ENCODE measurements at regions not wholly inside any gene's neighbourhood (a gene's known extent, or its start where the extent isn't known, plus 50 kb on each side); places are given as distances from the start of the nearest gene placed in this dataset.

DNA sequence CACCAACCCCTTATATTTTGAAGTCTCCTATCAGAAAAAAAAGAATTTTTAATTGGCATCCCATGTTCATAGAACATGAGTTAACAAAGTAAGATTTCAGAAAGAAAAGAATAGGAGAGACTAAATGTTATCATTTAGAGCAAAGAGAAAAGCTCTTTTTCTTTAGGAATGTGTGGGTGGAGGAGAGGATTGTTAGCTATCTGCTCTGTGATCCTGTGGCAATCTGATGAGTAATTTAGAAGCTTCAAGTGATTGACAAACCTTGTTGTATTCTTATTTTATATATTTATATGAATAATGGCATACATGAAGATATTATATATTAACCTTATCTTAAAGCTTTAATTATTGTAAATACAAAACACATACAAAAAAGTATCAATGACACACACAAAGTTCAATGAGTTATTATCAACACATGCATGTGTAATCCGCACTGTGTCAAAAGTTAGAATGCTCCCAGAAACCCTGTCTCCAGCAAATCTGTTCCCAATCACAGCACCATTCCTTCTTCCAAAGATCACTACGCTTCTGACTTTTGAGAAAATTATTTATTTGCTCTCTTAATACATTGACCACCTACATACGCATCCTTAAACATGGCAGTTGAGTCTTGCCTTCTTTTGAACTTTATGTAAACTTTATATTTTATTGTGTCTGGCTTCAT is 907.4 kb downstream of the MCTP2 start:
- no peak for TF ChIP-seq POLR2AphosphoS5 (IDR thresholded peaks at IDR 0.05)
- no peak for TF ChIP-seq POLR2A (IDR thresholded peaks at IDR 0.05)
- TF ChIP-seq, protein P1, sequence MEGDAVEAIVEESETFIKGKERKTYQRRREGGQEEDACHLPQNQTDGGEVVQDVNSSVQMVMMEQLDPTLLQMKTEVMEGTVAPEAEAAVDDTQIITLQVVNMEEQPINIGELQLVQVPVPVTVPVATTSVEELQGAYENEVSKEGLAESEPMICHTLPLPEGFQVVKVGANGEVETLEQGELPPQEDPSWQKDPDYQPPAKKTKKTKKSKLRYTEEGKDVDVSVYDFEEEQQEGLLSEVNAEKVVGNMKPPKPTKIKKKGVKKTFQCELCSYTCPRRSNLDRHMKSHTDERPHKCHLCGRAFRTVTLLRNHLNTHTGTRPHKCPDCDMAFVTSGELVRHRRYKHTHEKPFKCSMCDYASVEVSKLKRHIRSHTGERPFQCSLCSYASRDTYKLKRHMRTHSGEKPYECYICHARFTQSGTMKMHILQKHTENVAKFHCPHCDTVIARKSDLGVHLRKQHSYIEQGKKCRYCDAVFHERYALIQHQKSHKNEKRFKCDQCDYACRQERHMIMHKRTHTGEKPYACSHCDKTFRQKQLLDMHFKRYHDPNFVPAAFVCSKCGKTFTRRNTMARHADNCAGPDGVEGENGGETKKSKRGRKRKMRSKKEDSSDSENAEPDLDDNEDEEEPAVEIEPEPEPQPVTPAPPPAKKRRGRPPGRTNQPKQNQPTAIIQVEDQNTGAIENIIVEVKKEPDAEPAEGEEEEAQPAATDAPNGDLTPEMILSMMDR (IDR thresholded peaks at IDR 0.05): no peak
- H3K27me3 ChIP-seq: no peaks in the 10 kb centered on the region
- no peak for DNase-seq (ENCODE audit: low spot score in 2 of 2)
- no peaks in the 10 kb centered on the region for H3K4me1 ChIP-seq
- no peaks in the 10 kb centered on the region for H3K36me3 ChIP-seq
- no peak overlapping the region for H3K4me3 ChIP-seq
- intact Hi-C loops (cut with DNase I; ENCODE audit: low total_unique reads): no loop called here
- no peaks in the 10 kb centered on the region for H3K9me3 ChIP-seq
- no peak overlapping the region for H3K27ac ChIP-seq

DNA sequence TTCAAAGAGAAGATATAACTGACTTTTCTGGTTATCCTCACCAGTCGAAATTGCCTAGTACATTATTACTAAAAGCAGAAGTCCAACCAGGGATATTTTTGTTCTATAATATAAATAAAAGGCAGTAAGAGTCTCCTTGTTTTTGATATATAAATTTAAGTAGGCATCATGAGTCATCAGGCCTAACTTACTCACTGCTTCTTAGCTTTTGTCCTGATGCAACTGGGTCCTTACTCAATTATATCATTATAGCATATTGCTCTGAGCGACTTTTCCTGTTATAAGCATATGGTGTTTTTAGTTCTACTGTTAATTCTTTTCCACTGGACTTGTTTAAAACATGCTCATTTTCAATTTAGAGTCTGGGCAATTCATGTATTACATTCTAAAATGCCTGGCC is 910.1 kb downstream of the MCTP2 start:
- Histone ChIP-seq H3K4me3 (no peak overlapping the region), H3K27ac (no peak overlapping the region), H3K4me1 (no peaks in the 10 kb centered on the region), H3K27me3 (no peaks in the 10 kb centered on the region), H3K36me3 (no peaks in the 10 kb centered on the region), H3K9me3 (no peaks in the 10 kb centered on the region)
- TF ChIP-seq, protein P1 (IDR thresholded peaks at IDR 0.05): no peak
- TF ChIP-seq POLR2AphosphoS5 (IDR thresholded peaks at IDR 0.05) (no peak), POLR2A (IDR thresholded peaks at IDR 0.05) (no peak)
- DNase-seq (ENCODE audit: low spot score in 2 of 2): no peak
- intact Hi-C loops (cut with DNase I; ENCODE audit: low total_unique reads): no loop called here

DNA sequence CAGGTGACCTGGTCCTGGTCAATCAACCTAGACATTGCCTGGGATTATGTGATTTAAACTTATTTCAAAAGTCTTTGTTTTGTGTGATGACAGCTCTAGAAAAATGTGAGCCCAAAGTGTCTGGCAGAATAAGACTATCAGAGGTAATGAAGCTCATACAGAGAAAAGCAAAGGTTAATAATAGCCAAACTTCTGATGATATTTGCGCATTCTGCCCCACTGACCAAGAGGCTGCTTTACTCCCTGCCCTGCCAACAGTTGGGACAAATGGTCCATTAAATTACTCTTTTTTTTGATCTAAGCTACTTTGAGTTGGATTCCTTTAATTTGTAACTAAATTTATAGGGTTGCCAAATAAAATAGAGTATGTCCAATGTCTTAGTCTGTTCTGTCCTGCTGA is 911.2 kb downstream of the MCTP2 start:
- Histone ChIP-seq H3K4me1 (no peaks in the 10 kb centered on the region), H3K4me3 (no peak overlapping the region), H3K27ac (no peak overlapping the region), H3K27me3 (no peaks in the 10 kb centered on the region), H3K36me3 (no peaks in the 10 kb centered on the region), H3K9me3 (no peaks in the 10 kb centered on the region)
- intact Hi-C loops (cut with DNase I; ENCODE audit: low total_unique reads): no loop called here
- TF ChIP-seq POLR2A (IDR thresholded peaks at IDR 0.05): no peak
- TF ChIP-seq, protein P1 (IDR thresholded peaks at IDR 0.05): no peak
- TF ChIP-seq POLR2AphosphoS5 (IDR thresholded peaks at IDR 0.05): no peak
- no peak for DNase-seq (ENCODE audit: low spot score in 2 of 2)

DNA sequence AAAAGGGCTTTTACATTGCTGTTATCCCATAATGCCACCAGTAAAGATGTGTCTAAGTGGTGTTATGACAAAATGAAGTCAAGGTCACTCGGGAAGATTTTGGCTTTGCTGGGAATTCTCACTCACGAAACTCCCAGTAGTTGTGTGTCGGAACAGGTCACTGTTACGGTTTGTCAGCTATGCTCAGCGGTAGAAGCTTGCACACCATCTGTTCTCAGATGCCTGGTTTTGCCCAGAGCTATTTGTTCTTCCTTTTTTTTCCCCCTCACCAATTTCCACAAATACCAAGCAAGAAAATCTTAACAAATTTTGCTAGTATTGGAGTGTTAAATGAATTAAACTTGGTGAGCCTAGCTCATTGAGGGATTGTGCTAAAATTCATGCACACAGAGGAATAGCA is 915.1 kb downstream of the MCTP2 start:
- Histone ChIP-seq H3K4me3 (no peak overlapping the region), H3K27me3 (no peaks in the 10 kb centered on the region), H3K4me1 (no peaks in the 10 kb centered on the region), H3K9me3 (no peaks in the 10 kb centered on the region), H3K36me3 (no peaks in the 10 kb centered on the region), H3K27ac (no peak overlapping the region)
- DNase-seq (ENCODE audit: low spot score in 2 of 2): no peak
- intact Hi-C loops (cut with DNase I; ENCODE audit: low total_unique reads): no loop called here
- TF ChIP-seq POLR2AphosphoS5 (IDR thresholded peaks at IDR 0.05) (no peak), POLR2A (IDR thresholded peaks at IDR 0.05) (no peak)
- TF ChIP-seq, protein P1 (IDR thresholded peaks at IDR 0.05): no peak

DNA sequence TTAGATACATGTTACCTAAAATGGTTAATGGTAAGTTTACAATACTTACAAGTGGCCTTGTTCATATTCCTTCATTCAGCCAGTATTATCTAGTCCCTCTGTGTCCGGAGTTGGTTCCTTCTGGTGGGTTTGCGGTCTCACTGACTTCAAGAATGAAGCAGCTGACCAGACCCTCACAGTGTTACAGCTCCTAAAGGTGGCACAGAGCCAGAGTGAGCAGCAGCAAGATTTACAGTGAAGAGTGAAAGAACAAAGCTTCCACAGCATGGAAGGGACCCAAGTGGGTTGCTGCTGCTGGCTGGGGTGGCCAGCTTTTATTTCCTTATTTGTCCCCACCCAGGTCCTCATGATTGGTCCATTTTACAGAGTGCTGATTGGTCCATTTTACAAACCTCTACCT is 916.8 kb downstream of the MCTP2 start:
- intact Hi-C loops (cut with DNase I; ENCODE audit: low total_unique reads): no loop called here
- peaks cover 0 to 2% of the 10 kb centered on the region in 2 donors for H3K9me3 ChIP-seq
- TF ChIP-seq POLR2AphosphoS5 (IDR thresholded peaks at IDR 0.05) (no peak), POLR2A (IDR thresholded peaks at IDR 0.05) (no peak)
- TF ChIP-seq, protein P1 (IDR thresholded peaks at IDR 0.05): no peak
- H3K36me3 ChIP-seq: no peaks in the 10 kb centered on the region
- no peak overlapping the region for H3K4me3 ChIP-seq
- H3K27me3 ChIP-seq: no peaks in the 10 kb centered on the region
- no peak overlapping the region for H3K27ac ChIP-seq
- H3K4me1 ChIP-seq: no peaks in the 10 kb centered on the region
- DNase-seq (ENCODE audit: low spot score in 2 of 2): no peak
